Anterior cingulate cortex (tissue), 58 donors: ENCODE measurements at regions not wholly inside any gene's neighbourhood (a gene's known extent, or its start where the extent isn't known, plus 50 kb on each side); places are given as distances from the start of the nearest gene placed in this dataset.

Experiments used
- DNase-seq, 58 donors: peaks; one replicate each; lab custom pipeline; 2025; lab: John Stamatoyannopoulos, UW

- DNase-seq, result no peak
Observed at GRCh38 chr22:49034836-49035817, 792.5 kb downstream of the BRD1 start.

GRCh38 chr22:49033616-49034015 lies 794.1 kb downstream of the BRD1 start:
- DNase-seq, result no peak

- DNase-seq, result no peak
Observed at GRCh38 chr22:49032821-49033220, 794.9 kb downstream of the BRD1 start.

- DNase-seq, result no peak
Observed at GRCh38 chr22:49031746-49032330, 795.8 kb downstream of the BRD1 start.

GRCh38 chr22:49028111-49028510 lies 799.6 kb downstream of the BRD1 start:
- DNase-seq, result no peak

- no peak for DNase-seq
Observed at GRCh38 chr22:49027368-49027670, 800.4 kb downstream of the BRD1 start.

- DNase-seq, result peak in 35 of 58 donors; percentile 6 to 61 (median 27)
Observed at GRCh38 chr22:49026494-49027367, 800.9 kb downstream of the BRD1 start.

GRCh38 chr22:49025791-49026493 lies 801.7 kb downstream of the BRD1 start:
- DNase-seq, result no peak

GRCh38 chr22:49024775-49025440 lies 802.8 kb downstream of the BRD1 start:
- DNase-seq, result no peak

- DNase-seq, result no peak
Observed at GRCh38 chr22:49023879-49024774, 803.5 kb downstream of the BRD1 start.

GRCh38 chr22:49023161-49023878 lies 804.4 kb downstream of the BRD1 start:
- DNase-seq, result no peak

GRCh38 chr22:49022816-49023160 lies 804.9 kb downstream of the BRD1 start:
- DNase-seq, result no peak

- peak in 10 of 58 donors; percentile 5 to 53 (median 21) for DNase-seq
Observed at GRCh38 chr22:49021926-49022815, 805.5 kb downstream of the BRD1 start.

GRCh38 chr22:49021131-49021925 lies 806.3 kb downstream of the BRD1 start:
- DNase-seq, result no peak

- DNase-seq, result no peak
Observed at GRCh38 chr22:49019737-49020713, 807.6 kb downstream of the BRD1 start.
